Neural cell (in vitro differentiated cells): ENCODE measurements at regions not wholly inside any gene's neighbourhood (a gene's known extent, or its start where the extent isn't known, plus 50 kb on each side); places are given as distances from the start of the nearest gene placed in this dataset.

Source experiments
- CTCF ChIP-seq: fragments of 450-650 bp; IDR thresholded peaks from 2 replicates; pipeline ENCODE4 v1.5.1; 2014; ENCODE audit warnings: antibody characterized with exemption, mild to moderate bottlenecking, moderate library complexity; ENCODE audit not compliant: poor library complexity, severe bottlenecking
- EZH2 ChIP-seq: fragments of 200-600, 300-800 bp; shearing (Covaris generic), sonication (generic); IDR thresholded peaks from 2 replicates; pipeline ENCODE4 v1.6.1; 2014; ENCODE audit warnings: antibody characterized with exemption, low read length, borderline replicate concordance, mild to moderate bottlenecking; ENCODE audit not compliant: insufficient read depth, poor library complexity, severe bottlenecking
- POLR2AphosphoS5 ChIP-seq: IDR thresholded peaks from 2 replicates; pipeline ENCODE4 v1.6.1; 2012
- REST ChIP-seq: IDR thresholded peaks from 2 replicates; pipeline ENCODE4 v1.6.1; 2012; ENCODE audit warnings: borderline replicate concordance

- no peak for TF ChIP-seq CTCF
- no peak for TF ChIP-seq EZH2
- TF ChIP-seq POLR2AphosphoS5: no peak
- no peak for TF ChIP-seq REST
These were observed 350.2 kb upstream of the FAT1 start for GRCh38 chr4:187073820-187074219.
